ENCODE measurements at regions not wholly inside any gene's neighbourhood (a gene's known extent, or its start where the extent isn't known, plus 50 kb on each side); places are given as distances from the start of the nearest gene placed in this dataset.
"Not testable (repeated sequence)": the region's sequence is repeated elsewhere in the genome, so short reads cannot be mapped to it uniquely, and the experiment has no call there.

DNA sequence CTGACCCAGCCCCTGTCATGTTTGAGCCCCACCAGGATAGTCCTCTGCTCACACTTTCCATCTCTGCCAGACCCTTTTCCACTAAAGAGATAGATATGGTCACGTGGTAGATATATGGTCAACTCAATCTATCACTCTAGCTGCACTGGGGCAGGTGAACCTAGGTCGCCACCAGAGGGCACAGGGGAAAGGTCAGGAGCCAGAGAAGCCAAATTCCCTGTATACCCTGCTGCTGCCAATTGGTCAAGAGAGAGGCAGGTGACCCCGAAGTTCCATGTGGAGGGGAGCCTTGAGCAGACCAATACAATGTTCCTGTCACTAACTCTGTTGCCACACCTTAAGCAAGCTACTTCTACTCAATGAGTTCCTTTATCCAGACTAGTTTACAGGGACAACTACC lies 101.1 kb upstream of the GALNT18 start:
- DNase-seq (ENCODE audit: low spot score): no peak
- no peak for ATAC-seq (ENCODE audit: low FRiP score)
- TF ChIP-seq, protein P1, sequence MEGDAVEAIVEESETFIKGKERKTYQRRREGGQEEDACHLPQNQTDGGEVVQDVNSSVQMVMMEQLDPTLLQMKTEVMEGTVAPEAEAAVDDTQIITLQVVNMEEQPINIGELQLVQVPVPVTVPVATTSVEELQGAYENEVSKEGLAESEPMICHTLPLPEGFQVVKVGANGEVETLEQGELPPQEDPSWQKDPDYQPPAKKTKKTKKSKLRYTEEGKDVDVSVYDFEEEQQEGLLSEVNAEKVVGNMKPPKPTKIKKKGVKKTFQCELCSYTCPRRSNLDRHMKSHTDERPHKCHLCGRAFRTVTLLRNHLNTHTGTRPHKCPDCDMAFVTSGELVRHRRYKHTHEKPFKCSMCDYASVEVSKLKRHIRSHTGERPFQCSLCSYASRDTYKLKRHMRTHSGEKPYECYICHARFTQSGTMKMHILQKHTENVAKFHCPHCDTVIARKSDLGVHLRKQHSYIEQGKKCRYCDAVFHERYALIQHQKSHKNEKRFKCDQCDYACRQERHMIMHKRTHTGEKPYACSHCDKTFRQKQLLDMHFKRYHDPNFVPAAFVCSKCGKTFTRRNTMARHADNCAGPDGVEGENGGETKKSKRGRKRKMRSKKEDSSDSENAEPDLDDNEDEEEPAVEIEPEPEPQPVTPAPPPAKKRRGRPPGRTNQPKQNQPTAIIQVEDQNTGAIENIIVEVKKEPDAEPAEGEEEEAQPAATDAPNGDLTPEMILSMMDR (IDR thresholded peaks at IDR 0.05): no peak

DNA sequence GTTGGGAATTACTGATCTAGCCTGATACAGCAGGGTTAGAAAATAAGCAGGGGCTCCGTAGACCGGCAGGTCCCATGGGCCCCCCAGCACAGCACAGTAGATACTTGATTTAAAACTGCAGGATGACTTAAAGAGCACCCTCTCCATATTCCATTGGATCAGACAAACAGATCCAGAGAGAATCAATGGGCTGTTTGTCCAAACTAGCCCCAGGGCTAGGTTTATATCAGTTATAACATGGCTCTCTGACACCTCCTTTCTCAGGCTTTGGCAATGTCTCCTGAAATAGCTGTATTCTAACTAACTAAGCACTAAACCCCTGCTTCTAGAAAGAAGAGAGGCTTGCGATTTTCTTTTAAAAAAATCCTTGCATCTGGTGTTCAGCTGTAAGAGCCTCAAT lies 100.4 kb upstream of the GALNT18 start:
- ATAC-seq (ENCODE audit: low FRiP score): no peak
- TF ChIP-seq, protein P1 (IDR thresholded peaks at IDR 0.05): no peak
- no peak for DNase-seq (ENCODE audit: low spot score)

DNA sequence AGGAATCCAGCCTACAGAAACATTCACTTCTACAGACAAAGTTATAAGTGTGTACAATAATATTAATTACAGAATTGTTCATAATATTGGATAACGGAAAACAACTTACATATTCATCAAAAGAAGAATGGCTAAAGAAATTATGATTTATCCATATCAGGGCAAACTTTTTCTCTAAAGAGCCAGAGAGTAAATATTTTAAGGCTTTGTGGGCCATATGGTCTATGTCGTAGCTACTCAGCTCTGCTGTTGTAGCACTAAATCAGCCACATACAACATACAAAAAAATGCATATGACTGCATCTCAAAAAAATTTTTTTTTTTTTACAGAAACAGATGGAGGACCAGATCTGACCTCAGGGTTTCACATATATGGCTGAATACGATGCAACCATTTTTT lies 96.7 kb upstream of the GALNT18 start:
- ATAC-seq (ENCODE audit: low FRiP score) (no peak), DNase-seq (ENCODE audit: low spot score) (no peak)
- TF ChIP-seq, protein P1 (IDR thresholded peaks at IDR 0.05): no peak

DNA sequence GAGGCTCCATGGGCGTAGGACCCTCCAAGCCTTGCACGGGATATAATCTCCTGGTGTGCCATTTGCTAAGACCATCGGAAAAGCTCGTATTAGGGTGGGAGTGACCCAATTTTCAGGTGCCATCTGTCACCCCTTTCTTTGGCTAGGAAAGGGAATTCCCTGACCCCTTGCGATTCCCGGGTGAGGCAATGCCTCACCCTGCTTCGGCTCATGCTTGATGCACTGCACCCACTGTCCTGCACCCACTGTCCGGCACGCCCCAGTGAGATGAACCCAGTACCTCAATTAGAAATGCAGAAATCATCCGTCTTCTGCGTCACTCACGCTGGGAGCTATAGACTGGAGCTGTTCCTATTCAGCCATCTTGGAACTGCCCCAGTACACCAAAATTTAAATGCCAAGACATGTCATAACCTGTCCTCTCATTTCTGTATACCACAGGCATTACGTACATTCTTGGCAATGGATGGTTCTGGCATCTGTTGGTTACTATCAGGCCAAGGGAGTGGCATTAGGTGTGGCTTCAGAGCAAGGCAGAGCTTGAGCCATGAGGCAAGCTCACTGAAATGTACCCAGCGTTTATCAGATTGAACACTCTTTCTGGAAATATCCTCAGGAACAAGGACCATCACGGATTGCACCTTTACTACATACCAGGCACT lies 95.4 kb upstream of the GALNT18 start:
- DNase-seq (ENCODE audit: low spot score): no peak
- TF ChIP-seq, protein P1 (IDR thresholded peaks at IDR 0.05): no peak
- no peak for ATAC-seq (ENCODE audit: low FRiP score)

DNA sequence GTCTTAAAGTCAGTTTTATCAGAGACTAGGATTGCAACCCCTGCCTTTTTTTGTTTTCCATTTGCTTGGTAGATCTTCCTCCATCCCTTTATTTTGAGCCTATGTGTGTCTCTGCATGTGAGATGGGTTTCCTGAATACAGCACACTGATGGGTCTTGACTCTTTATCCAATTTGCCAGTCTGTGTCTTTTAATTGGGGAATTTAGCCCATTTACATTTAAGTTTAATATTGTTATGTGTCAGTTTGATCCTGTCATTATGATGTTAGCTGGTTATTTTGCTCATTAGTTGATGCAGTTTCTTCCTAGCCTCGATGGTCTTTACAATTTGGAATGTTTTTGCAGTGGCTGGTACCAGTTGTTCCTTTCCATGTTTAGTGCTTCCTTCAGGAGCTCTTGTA lies 93.3 kb upstream of the GALNT18 start:
- DNase-seq (ENCODE audit: low spot score); ATAC-seq (ENCODE audit: low FRiP score): not testable (repeated sequence)

DNA sequence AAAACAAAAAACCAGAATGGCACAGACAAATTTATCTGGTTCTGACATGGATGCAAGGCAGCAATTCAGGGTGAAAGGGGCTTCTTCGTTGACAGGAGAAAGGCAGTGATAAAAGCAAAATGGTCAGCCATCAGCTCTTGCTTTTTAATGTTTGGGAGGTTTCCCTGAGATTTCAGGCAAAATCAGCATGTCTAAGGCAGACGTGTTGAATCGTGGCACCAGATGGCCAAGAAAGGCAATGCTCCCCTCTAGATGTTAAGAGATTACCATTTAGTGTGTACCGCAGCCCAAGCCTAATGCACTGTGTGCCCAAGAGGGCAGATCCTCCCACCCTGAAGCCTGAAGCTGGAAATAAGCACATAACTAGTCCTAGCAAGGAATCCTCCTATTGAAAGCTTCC lies 88.8 kb upstream of the GALNT18 start:
- no peak for ATAC-seq (ENCODE audit: low FRiP score)
- TF ChIP-seq, protein P1 (IDR thresholded peaks at IDR 0.05): no peak
- no peak for DNase-seq (ENCODE audit: low spot score)

DNA sequence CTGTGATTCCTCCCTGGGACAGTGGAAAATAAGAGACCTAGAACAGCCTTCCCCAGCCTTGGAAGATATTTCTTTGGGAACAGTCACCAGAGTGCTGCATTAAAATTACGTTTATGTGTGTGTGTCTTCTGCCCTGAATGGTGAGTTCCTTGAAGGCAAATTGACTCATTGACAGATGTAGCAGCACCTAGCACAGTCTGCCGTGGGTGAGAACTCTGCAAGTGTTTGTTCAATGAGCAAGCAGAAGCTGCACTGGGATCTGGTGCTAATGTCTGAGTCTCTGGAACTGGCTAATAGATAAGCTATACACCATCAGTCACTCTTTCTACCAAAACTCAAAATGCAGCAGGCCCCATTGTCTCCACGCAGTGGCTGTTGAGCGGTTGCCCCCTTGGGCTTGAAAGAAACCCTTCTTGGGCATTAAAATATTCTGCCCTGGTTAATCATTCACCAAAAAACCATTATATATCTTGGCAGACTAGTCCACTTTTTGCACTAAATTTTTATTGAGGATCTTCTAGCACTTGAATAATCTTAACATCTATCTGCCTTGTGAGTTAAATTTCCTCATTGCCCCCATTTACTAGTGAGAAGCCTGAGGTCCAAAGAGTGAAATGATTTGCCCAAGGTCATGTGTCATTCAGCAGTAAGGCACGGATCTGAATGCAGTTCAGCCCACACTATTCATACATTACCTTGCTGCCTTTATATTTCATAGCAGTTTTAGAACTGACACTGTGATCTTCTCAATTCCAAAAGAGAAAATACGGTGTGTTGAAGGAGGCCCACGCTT lies 87.8 kb upstream of the GALNT18 start:
- no peak for ATAC-seq (ENCODE audit: low FRiP score)
- TF ChIP-seq, protein P1 (IDR thresholded peaks at IDR 0.05): no peak
- DNase-seq (ENCODE audit: low spot score): no peak
